ENCODE measurements at regions not wholly inside any gene's neighbourhood (a gene's known extent, or its start where the extent isn't known, plus 50 kb on each side); places are given as distances from the start of the nearest gene placed in this dataset.

GRCh38 chr3:187850258-187850921 lies 105.1 kb upstream of the BCL6 start:
- TF ChIP-seq POLR2AphosphoS5 (IDR thresholded peaks at IDR 0.05; ENCODE audit: low read depth, low read length) (no peak), POLR2A (IDR thresholded peaks at IDR 0.05; ENCODE audit: low read depth, low read length) (no peak), TAF1 (IDR thresholded peaks at IDR 0.05; ENCODE audit: borderline replicate concordance, low read depth, low read length) (no peak)
